Stimulated activated CD4-positive, alpha-beta T cell treated with anti-CD3 and anti-CD28 coated beads, Interleukin-2, amount 100 ng/mL, for 48 hours (primary cell): ENCODE measurements at regions not wholly inside any gene's neighbourhood (a gene's known extent, or its start where the extent isn't known, plus 50 kb on each side); places are given as distances from the start of the nearest gene placed in this dataset.

Source experiments
- DNase-seq, 2 donors: peaks; one replicate each; pipeline ENCODE4 v3.0.0-alpha.2; 2020

- no peak for DNase-seq
These were observed 1286.4 kb downstream of the GRIK2 start for GRCh38 chr6:102679865-102680264.

DNA sequence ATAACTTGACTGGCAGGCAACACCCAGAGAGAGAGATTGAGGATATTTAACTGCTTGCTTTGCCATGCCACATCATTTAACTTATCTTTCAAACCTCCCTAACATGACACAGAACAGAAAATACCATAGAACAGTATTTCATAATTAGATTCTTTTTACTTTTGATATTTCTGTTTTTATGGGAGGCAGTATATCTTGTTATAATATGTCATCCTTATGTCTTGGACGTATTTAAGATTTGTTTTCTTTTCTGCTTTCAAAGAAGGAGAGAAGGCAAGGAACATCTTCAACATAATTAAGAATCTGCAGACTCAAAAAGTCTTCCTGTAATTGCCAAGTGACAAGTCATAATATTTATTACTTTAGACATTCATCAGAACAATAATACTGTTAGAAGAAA, 1283.7 kb downstream of the GRIK2 start:
- DNase-seq, result no peak

GRCh38 chr6:102670735-102671134, 1277.2 kb downstream of the GRIK2 start:
- DNase-seq, result no peak

- no peak for DNase-seq
These were observed 1269.3 kb downstream of the GRIK2 start for GRCh38 chr6:102662851-102663250.

GRCh38 chr6:102660303-102660702, 1266.8 kb downstream of the GRIK2 start:
- DNase-seq, result no peak

GRCh38 chr6:102655823-102656222, 1262.3 kb downstream of the GRIK2 start:
- DNase-seq, result no peak

DNA sequence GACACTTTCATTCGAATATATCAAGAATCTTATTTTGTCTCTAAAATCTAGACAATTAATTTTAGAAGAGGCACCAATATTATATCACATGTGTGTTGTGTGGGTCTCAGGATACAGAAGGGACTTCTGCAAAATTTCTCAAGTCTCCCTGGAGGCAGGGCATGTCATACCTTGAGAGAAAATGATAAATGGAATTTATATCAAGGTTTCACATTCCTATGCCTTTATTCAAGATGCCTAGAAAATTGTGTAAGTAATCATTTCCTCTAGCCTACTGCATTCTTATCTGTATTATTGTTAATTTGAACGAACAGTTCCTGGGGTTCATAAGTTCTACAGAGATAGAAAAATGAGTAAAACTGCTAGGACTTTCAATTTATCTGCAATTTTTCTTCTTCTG, 1247.9 kb downstream of the GRIK2 start:
- no peak for DNase-seq

DNA sequence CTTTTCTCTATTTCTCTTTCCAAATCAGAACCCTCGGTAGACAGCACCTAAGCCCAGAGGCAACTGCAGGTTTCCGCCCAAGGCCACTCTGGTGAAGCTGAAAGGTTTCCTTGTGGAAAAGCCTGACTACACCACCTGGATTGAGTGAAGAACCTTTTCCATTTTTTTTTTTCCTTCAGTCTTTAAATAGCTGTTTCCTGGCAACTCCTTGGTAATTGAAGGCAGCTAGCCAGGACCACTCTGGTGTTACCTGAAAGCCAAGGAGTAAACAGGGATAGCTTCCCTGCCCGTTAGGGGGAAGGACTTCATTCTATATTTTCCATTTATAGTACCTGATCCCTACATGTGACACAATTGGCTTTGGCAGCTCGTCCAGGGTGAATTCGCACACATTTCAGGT, 1238.4 kb downstream of the GRIK2 start:
- no peak for DNase-seq

- DNase-seq, result no peak
These were observed 1229.7 kb downstream of the GRIK2 start for GRCh38 chr6:102623201-102623600.

- DNase-seq, result no peak
These were observed 1226.1 kb downstream of the GRIK2 start for GRCh38 chr6:102619585-102619984.

DNA sequence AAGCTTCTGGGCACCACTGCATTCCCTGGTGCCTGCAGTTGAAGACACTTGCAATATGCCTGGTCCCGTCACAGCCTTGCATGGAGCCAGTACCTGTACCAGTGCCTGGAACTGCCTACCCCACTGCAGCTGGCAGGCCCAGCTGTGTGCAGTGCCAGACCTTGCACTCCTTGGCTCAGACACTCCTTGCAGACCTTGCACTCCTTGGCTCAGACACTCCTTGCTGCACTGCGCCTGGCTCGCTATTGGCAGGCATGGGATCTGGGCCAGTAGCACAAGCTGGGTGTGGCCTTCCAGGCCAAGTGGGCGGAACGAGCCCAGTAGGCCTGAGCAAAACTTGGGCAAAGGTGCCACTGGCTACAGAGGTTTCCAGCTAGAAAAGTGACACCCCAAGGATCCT, 1189.1 kb downstream of the GRIK2 start:
- no peak for DNase-seq

DNA sequence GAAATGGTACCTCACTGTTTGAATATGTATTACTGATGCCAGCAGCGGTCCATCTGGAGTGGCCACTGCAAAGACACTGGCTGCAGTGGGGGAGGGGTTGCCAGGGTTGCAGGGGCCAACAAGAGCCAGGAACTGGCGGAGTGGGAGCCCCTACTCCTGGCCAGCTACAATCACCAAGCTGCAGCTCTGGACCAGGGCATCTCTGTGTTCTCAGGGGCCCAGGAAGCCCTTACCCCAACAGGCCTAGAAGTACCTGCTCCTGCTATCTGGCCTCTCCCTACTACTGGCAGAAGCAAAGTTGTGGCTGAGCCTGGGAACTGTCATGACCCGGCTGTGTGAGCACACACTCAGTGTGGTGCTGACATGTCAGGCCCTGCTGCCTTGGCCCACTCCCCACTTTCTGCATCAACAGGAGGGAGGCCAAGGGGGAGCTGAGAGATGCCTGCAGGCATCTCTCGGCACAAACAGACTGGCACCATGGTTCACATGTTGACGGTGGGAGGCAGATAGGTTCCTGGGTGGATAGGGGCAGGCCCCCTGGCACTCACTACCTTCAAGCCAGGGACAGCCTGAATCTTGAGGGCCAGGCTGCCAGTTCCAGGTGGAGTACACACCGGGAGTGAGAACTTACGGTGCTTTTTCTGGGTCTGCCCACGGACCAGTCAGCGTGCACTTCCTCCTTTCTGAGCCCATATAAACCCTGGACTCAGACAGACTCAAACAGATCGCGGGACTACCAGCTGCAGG, 1188.0 kb downstream of the GRIK2 start:
- DNase-seq, result no peak

DNA sequence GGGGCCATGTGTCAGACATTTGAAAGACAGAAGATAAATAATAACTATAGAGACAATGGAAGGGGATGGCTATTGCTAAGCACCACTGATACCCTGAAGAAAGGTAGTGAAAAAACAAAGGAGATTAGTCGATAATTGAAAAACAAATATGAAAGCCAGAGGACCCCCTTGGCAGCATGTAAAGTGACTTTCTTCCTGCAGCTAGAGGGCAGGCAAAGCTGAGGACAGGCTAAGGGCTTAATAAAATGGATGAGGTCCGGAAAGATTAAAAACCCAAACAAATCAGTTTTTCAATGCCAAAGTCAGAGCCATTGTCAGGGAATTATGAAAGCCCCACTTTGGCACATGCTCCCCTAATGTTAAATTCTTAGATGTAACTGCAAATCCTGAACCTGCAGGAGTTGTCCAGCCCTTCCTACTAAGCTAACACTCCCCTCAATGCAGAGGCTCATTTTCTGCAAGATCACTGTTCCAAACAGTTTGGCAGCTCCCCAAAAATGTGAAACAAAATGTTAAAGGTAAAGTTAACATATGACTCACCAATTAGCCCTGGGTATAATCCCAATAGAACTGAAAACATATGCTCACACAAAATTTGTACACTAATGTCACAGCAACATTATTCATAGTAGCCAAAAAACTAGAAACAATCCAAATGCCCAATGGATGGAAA, 1177.9 kb downstream of the GRIK2 start:
- no peak for DNase-seq

GRCh38 chr6:102562713-102563112, 1169.2 kb downstream of the GRIK2 start:
- DNase-seq, result no peak

DNA sequence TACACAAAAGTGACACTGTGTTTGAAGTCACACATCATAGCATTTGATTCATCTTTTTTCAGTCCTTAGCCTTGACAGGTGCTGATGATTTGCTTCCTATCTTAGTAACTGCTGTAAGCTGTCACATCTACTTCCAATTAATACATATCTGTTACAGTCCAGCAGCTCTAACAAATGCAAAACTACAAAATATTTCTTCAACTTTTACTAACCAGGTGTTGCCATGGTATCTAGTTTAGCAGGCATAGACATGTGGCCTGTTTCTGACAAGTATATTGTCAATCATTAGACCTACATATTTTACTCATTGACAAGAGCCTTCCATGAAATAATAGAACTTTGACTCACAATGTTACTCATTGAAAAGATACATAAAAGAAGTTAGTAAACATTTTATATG, 1159.7 kb downstream of the GRIK2 start:
- DNase-seq, result no peak

GRCh38 chr6:102549221-102549874, 1155.8 kb downstream of the GRIK2 start:
- DNase-seq, result no peak

GRCh38 chr6:102525336-102525735, 1131.8 kb downstream of the GRIK2 start:
- DNase-seq, result no peak

DNA sequence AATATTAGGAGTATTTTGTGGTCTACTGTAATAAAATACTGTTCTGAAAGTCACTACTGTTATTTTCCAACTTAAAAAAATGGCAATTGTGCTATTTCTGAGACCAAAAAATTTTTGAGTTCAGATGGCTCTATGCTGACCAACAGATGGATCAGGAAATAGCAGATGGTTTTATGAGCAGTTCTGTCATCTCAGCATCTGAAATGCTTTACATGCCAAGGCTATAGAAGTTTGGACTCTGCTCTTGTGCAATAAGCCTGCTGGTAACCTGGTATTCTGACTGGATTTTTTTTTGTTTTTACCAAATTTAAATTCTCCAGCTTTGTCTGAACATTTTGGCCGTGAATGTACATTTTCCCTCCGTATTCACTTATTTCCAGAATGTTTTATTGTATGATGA, 1127.5 kb downstream of the GRIK2 start:
- DNase-seq, result no peak

DNA sequence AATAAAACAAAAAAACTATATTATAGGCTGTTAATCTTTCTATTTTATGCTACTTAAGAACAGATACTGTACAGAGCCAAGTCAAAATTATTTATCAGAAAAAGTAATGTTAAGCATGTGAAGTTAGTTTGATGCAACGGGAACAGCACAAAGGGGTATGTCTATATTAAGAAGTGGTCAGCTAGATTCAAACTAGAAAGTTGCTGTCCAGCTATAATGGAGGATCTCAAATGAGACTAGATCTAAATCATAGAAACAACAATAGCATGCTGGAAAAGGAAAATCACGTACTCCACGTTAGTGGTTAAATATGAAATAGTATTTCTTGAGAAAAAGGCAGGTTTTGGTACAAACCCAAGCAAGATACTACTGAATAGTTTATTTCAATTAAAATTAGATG, 1124.0 kb downstream of the GRIK2 start:
- DNase-seq, result no peak

DNA sequence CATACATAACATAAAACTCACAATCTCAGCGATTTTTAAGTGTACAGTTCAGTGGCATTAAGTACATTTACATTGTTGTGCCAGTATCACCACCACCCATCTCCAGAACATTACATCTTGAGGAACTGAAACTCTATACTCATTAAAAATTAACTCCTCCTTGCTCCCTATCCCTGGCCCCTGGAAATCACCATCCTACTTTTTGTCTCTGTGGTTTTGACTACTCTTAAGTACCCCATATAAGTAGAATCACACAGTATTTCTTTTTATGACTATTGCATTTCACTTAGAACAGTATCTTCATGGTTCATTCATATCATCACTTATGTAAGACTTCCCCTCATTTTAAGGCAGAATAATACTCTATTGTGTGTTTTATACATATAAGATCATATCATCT, 1108.1 kb downstream of the GRIK2 start:
- no peak for DNase-seq

GRCh38 chr6:102494808-102495207, 1101.3 kb downstream of the GRIK2 start:
- DNase-seq, result no peak

DNA sequence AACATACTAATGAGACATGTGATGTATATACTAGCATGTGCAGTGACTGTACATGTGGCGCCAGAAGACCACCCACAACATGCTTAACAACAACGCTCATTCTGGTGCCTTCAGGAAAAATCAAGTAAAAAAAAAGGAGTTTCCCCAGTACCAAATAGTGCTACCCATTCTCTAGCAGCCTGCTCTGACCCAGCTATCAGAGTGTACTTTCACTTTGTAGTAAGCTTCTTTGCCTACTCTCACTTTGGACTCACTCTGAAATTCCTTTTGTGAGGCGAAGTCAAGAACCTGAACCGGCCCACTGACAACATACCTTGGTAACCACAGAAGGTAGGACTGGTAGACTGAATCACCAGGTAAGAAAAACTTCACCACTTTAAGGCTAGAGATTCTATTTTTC, 1100.0 kb downstream of the GRIK2 start:
- DNase-seq, result no peak

GRCh38 chr6:102488729-102489128, 1095.2 kb downstream of the GRIK2 start:
- DNase-seq, result no peak

DNA sequence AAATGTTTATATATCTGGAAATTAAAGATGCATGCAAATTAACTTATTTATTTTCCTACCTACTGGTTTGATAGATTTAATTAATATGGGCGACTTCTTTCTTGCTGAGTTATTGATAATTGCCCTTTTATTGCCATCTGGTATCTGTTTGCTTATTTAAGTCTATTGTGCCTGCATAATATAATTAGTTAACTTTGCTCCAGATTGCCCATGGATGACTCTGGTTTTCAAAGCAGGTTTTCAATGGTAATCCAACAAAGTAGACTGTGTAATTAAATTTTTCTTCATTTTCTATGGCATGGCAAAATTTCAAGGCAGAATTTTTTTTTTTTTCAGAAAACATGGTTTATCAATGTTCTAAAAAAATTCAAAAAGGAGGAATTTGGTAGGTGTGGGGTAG, 1092.0 kb downstream of the GRIK2 start:
- DNase-seq, result no peak
